SW 1271 (cell line): ENCODE measurements at regions not wholly inside any gene's neighbourhood (a gene's known extent, or its start where the extent isn't known, plus 50 kb on each side); places are given as distances from the start of the nearest gene placed in this dataset.
"Not testable (repeated sequence)": the region's sequence is repeated elsewhere in the genome, so short reads cannot be mapped to it uniquely, and the experiment has no call there.

Experiments
- DNase-seq, 2 experiments: peaks; one replicate each; lab custom pipeline; 2025; lab: John Stamatoyannopoulos, UW

- DNase-seq = no peak
Observed at GRCh38 chr6:80923816-80924215, 817.3 kb downstream of the BCKDHB start.

GRCh38 chr6:80922916-80923455 is 816.5 kb downstream of the BCKDHB start:
- DNase-seq = no peak

GRCh38 chr6:80921861-80922460 is 815.5 kb downstream of the BCKDHB start:
- DNase-seq = no peak

- no peak for DNase-seq
Observed at GRCh38 chr6:80907831-80908230, 801.4 kb downstream of the BCKDHB start.

GRCh38 chr6:80903711-80904110 is 797.2 kb downstream of the BCKDHB start:
- DNase-seq = no peak

GRCh38 chr6:80886475-80886874 is 780.0 kb downstream of the BCKDHB start:
- DNase-seq = no peak

- DNase-seq = no peak
Observed at GRCh38 chr6:80872951-80873308, 766.5 kb downstream of the BCKDHB start.

- DNase-seq = no peak
Observed at GRCh38 chr6:80872199-80872950, 765.9 kb downstream of the BCKDHB start.

- no peak for DNase-seq
Observed at GRCh38 chr6:80862756-80863155, 756.3 kb downstream of the BCKDHB start.

- no peak for DNase-seq
Observed at GRCh38 chr6:80860107-80860506, 753.6 kb downstream of the BCKDHB start.

- DNase-seq = not testable (repeated sequence)
Observed at GRCh38 chr6:80847973-80848372, 741.5 kb downstream of the BCKDHB start.

GRCh38 chr6:80832337-80832736 is 725.9 kb downstream of the BCKDHB start:
- no peak for DNase-seq

GRCh38 chr6:80793411-80793810 is 686.9 kb downstream of the BCKDHB start:
- no peak for DNase-seq

- no peak for DNase-seq
Observed at GRCh38 chr6:80792151-80792550, 685.7 kb downstream of the BCKDHB start.

GRCh38 chr6:80789912-80790570 is 683.6 kb downstream of the BCKDHB start:
- DNase-seq = no peak

- not testable (repeated sequence) for DNase-seq
Observed at GRCh38 chr6:80783271-80783670, 676.8 kb downstream of the BCKDHB start.

GRCh38 chr6:80771941-80772340 is 665.5 kb downstream of the BCKDHB start:
- DNase-seq = no peak

- DNase-seq = no peak
Observed at GRCh38 chr6:80769106-80769505, 662.6 kb downstream of the BCKDHB start.

GRCh38 chr6:80767808-80768207 is 661.3 kb downstream of the BCKDHB start:
- peak; percentile 15 to 19 for DNase-seq

GRCh38 chr6:80744213-80744612 is 637.7 kb downstream of the BCKDHB start:
- DNase-seq = no peak

GRCh38 chr6:80742481-80742880 is 636.0 kb downstream of the BCKDHB start:
- DNase-seq = peak in 1 of 2 experiments; percentile 30

GRCh38 chr6:80733641-80734040 is 627.2 kb downstream of the BCKDHB start:
- DNase-seq = no peak

GRCh38 chr6:80728830-80729229 is 622.4 kb downstream of the BCKDHB start:
- DNase-seq = no peak
